HG03460 (cell line): ENCODE measurements at regions not wholly inside any gene's neighbourhood (a gene's known extent, or its start where the extent isn't known, plus 50 kb on each side); places are given as distances from the start of the nearest gene placed in this dataset.

Experiments used
- ATAC-seq: cut with Tn5 transposase; IDR thresholded peaks from one replicate; pipeline ENCODE4 v1.9.1; 2021; ENCODE audit not compliant: unreplicated experiment

DNA sequence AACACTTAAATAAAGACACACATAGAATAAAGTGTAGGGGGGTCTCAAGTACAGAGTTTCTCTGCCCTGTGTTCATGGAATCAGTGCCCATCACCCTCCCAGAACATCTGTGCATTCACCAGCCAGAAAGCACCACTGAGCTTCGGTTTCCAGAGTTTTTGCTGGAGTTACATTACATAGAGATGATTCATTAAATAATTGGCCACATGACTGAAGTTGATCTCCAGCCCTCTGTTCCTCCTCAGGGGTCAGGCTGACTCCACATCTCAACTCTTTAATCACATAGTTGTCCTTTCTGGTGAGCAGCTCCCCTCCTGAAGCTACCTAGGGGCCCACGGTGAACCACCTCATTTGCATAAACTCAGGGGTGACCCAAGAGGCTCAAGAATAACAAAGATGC lies 129.8 kb downstream of the METTL4 start:
- ATAC-seq, result no peak

GRCh38 chr18:2442006-2442405 lies 129.3 kb downstream of the METTL4 start:
- no peak for ATAC-seq

DNA sequence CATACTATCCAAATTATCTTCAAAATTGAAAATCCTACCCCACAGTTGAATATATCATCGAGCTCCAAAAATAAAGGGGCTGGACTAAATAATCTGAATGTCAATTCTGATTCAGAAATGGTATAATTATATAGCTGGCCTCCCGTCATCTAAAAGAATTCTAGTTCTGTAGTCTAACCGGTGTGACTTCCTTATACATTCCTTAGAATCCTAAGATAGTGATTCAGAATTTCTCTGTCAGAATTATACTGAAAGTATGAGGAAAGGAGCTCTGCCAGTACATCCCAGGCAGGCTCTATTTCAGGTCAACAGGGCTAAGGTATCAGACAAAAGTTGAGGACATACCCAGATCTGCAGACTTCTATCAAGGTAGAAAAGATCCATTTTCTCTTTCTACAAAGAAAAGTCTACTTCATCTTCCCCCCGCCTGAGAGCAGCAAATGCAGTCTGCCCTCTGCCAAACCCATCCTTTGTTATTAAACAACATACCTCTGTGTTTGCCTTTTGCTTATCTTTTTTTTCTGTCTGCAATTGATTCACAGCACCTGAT lies 128.5 kb downstream of the METTL4 start:
- ATAC-seq, result no peak

DNA sequence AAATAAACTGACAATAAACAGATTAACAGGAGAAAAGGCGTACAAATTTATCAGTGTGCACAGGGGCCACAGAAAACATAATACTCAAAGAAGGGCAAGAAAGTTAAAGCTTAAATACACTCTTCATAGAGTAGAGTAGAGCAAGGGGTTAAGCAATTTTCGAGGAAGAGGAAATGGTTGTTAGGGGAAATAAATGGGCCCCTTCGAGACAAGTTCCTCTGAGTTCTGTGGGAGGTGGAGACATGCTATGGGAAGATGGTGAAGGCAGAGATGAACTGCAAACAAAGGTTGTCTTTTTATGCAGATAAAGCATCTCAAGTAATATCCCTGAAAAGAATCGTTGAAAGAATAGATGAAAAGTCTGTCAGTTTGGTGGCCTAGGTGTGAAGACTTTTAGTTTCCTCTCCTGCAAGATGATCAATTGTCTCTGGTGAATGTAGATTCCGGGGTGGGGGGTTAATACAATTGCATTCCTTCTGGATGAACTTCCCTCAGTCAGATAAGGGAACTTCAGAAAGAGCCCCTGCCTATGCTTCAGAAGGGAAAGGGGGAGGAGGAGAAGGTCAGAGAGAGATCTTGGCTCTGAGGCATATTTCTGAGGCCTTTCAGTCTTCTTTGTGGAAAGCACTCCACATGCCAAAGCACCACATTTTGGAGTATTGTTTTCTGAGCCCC lies 127.0 kb downstream of the METTL4 start:
- no peak for ATAC-seq

GRCh38 chr18:2448565-2449151 lies 122.6 kb downstream of the METTL4 start:
- no peak for ATAC-seq

DNA sequence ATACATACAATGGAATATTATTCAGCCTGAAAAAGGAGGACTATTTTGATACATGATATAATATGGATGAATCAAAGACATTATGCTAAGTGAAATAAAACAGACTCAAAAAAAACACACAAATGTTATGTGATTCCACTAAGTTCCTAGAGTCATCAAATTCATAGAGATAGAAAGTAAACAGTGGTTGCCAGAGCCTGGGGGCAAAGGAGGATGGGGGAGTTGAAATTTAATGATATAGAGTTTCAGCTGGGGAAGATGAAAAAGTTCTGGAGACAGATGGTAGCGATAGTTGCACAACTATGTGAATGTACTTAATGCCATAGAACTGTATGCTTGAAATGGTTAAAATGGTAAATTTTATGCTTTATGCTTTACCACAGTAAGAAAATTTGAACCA lies 119.7 kb downstream of the METTL4 start:
- no peak for ATAC-seq

GRCh38 chr18:2459886-2460285 lies 111.4 kb downstream of the METTL4 start:
- no peak for ATAC-seq

GRCh38 chr18:2466978-2467377 lies 104.3 kb downstream of the METTL4 start:
- ATAC-seq, result no peak

GRCh38 chr18:2468051-2468450 lies 103.3 kb downstream of the METTL4 start:
- no peak for ATAC-seq

- no peak for ATAC-seq
Observed at GRCh38 chr18:2471523-2471922, 99.8 kb downstream of the METTL4 start.

DNA sequence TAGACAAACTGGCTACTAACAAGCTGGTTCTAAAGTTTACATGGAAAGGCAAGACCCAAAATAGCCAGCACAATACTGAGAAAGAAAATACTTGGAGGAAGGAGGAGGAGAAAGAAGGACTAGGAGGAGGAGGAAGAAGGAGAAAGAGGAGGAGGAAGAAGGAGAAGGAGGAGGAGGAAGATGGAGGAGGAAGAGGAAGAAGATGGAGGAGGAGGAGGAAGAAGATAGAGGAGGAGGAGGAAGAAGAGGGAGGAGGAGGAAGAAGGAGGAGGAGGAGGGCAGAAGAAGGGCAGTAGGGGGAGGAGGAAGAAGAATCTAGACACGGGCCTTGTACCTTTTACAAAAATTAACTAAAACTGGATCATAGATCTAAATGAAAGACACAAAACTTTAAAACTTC lies 92.6 kb downstream of the METTL4 start:
- ATAC-seq, result no peak

GRCh38 chr18:2480536-2480935 lies 90.8 kb downstream of the METTL4 start:
- ATAC-seq, result no peak

DNA sequence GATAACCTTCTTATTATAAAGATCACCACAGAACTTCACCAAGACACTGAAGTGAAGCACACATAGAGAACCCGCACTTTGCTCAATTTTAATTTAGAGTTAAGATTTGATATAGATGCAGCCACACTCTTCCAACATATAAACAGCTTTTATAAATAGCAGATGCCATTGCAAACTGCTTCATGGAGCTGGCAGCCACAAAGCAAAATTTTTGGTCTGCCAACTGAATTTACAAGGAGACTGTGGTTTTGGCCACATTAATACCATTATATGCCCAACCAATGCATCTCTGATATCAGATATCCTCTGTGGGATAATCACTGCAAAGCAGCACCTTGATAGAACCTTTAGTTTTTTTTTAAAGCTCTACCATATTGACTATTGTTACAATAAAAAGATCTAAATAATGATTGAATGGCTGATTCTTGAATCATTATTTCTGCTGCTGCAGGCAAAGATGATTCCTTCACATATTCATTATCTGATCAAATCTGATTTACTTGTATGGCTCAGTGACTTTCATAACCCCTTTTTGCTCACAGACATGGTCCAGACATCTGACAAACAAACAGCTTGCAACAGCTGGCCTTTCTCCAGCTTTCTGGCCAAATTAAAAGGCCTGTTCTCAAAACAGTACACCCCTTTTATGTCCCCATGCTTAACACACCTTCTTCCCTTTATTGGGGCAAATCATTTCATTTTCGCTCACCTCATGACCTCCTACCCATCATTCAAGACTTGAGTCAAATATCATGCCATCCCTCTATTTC lies 88.4 kb downstream of the METTL4 start:
- ATAC-seq, result no peak

DNA sequence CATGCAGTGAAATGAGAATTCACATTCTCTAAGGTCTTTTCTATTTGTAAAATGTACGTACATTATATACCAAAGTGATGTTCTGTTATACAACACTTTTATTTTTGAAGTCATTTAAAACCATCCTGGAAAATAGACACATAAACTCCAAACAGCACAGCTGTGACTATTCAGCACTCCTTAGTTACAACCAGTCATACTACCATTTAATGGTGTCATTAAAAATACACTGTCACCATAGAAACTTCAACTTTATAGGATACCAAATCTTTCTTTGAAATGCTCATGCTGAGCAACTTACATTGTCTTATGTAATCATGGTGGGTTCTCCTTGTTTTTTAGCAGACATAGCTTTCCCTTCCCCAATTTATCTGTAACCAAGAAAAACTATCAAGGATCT lies 85.3 kb downstream of the METTL4 start:
- no peak for ATAC-seq

GRCh38 chr18:2486426-2486825 lies 84.9 kb downstream of the METTL4 start:
- no peak for ATAC-seq
